ENCODE measurements at regions not wholly inside any gene's neighbourhood (a gene's known extent, or its start where the extent isn't known, plus 50 kb on each side); places are given as distances from the start of the nearest gene placed in this dataset.
A peak's percentile ranks its signal among the peaks of the same experiment; 100 is the strongest.
"Not testable (repeated sequence)": the region's sequence is repeated elsewhere in the genome, so short reads cannot be mapped to it uniquely, and the experiment has no call there.

- WGBS (ENCODE audit: missing lambda C conversion rate), result 89% methylated on average over 8 of the region's 8 CpGs
- DNase-seq (ENCODE audit: low read depth in 1 of 2, low spot score in 1 of 2) (no peak), FAIRE-seq (no peak), ATAC-seq (no peak)
- CTCF ChIA-PET, result interaction anchor here (0.7 to 2.0 kb wide), 4 partner anchors 19 to 153 kb away, joined by 3 to 7 read pairs (median 3); no protein-coding TSS in a partner anchor
- H3K4me3 ChIP-seq, result no peak overlapping the region
- no peak overlapping the region for H3K27ac ChIP-seq
- POLR2A ChIA-PET, result no interaction called here
- no peak overlapping the region for H3K4me2 ChIP-seq
- no peaks in the 10 kb centered on the region for H3K4me1 ChIP-seq
- no peak for TF ChIP-seq POLR2A (IDR thresholded peaks at IDR 0.05; ENCODE audit: low read length)
- no peak for TF ChIP-seq TFCP2L1 (CRISPR knock-in tag; IDR thresholded peaks at IDR 0.05)
- TF ChIP-seq HOXB5 (CRISPR knock-in tag; IDR thresholded peaks at IDR 0.05), result no peak
- TF ChIP-seq CEBPB (IDR thresholded peaks at IDR 0.05), result no peak
- TF ChIP-seq ATOH8 (CRISPR knock-in tag; IDR thresholded peaks at IDR 0.05; ENCODE audit: low read depth), result no peak
- no peak for TF ChIP-seq SREBF2 (IDR thresholded peaks at IDR 0.05)
- TF ChIP-seq CBX8 (IDR thresholded peaks at IDR 0.05), result no peak
- TF ChIP-seq, protein P1, sequence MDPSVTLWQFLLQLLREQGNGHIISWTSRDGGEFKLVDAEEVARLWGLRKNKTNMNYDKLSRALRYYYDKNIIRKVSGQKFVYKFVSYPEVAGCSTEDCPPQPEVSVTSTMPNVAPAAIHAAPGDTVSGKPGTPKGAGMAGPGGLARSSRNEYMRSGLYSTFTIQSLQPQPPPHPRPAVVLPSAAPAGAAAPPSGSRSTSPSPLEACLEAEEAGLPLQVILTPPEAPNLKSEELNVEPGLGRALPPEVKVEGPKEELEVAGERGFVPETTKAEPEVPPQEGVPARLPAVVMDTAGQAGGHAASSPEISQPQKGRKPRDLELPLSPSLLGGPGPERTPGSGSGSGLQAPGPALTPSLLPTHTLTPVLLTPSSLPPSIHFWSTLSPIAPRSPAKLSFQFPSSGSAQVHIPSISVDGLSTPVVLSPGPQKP (IDR thresholded peaks at IDR 0.05; ENCODE audit: low read depth, low read length), result no peak
- TF ChIP-seq, protein P2, sequence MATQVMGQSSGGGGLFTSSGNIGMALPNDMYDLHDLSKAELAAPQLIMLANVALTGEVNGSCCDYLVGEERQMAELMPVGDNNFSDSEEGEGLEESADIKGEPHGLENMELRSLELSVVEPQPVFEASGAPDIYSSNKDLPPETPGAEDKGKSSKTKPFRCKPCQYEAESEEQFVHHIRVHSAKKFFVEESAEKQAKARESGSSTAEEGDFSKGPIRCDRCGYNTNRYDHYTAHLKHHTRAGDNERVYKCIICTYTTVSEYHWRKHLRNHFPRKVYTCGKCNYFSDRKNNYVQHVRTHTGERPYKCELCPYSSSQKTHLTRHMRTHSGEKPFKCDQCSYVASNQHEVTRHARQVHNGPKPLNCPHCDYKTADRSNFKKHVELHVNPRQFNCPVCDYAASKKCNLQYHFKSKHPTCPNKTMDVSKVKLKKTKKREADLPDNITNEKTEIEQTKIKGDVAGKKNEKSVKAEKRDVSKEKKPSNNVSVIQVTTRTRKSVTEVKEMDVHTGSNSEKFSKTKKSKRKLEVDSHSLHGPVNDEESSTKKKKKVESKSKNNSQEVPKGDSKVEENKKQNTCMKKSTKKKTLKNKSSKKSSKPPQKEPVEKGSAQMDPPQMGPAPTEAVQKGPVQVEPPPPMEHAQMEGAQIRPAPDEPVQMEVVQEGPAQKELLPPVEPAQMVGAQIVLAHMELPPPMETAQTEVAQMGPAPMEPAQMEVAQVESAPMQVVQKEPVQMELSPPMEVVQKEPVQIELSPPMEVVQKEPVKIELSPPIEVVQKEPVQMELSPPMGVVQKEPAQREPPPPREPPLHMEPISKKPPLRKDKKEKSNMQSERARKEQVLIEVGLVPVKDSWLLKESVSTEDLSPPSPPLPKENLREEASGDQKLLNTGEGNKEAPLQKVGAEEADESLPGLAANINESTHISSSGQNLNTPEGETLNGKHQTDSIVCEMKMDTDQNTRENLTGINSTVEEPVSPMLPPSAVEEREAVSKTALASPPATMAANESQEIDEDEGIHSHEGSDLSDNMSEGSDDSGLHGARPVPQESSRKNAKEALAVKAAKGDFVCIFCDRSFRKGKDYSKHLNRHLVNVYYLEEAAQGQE (IDR thresholded peaks at IDR 0.05), result no peak
- no peak for TF ChIP-seq TP53 (CRISPR knock-in tag; IDR thresholded peaks at IDR 0.05)
- TF ChIP-seq, protein P3, sequence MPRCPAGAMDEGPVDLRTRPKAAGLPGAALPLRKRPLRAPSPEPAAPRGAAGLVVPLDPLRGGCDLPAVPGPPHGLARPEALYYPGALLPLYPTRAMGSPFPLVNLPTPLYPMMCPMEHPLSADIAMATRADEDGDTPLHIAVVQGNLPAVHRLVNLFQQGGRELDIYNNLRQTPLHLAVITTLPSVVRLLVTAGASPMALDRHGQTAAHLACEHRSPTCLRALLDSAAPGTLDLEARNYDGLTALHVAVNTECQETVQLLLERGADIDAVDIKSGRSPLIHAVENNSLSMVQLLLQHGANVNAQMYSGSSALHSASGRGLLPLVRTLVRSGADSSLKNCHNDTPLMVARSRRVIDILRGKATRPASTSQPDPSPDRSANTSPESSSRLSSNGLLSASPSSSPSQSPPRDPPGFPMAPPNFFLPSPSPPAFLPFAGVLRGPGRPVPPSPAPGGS (IDR thresholded peaks at IDR 0.05), result no peak
- TF ChIP-seq JUNB (IDR thresholded peaks at IDR 0.05), result no peak
- no peak for TF ChIP-seq CHD2 (IDR thresholded peaks at IDR 0.05; ENCODE audit: low read length, partially characterized antibody)
- TF ChIP-seq MYC (IDR thresholded peaks at IDR 0.05; ENCODE audit: borderline replicate concordance, low read length), result no peak
- no peak for TF ChIP-seq POLR2AphosphoS2 (conservative IDR thresholded peaks at IDR 0.05; ENCODE audit: low read length)
- no peak for TF ChIP-seq CHD4 (IDR thresholded peaks at IDR 0.05; ENCODE audit: borderline replicate concordance)
- TF ChIP-seq ZSCAN20 (CRISPR knock-in tag; IDR thresholded peaks at IDR 0.05), result no peak
- TF ChIP-seq HDAC2 (IDR thresholded peaks at IDR 0.05), result no peak
- TF ChIP-seq HES2 (IDR thresholded peaks at IDR 0.05), result no peak
- TF ChIP-seq MAX (IDR thresholded peaks at IDR 0.05), result no peak
- H3K9me3 ChIP-seq, result no peaks in the 10 kb centered on the region
Observed at GRCh38 chr2:113351375-113352355, 72.9 kb upstream of the PAX8 start.

GRCh38 chr2:113343800-113344199 lies 65.1 kb upstream of the PAX8 start:
- 0 out of 3 replicates have a peak overlapping the region, but pooled peaks have one; percentile 0 for H3K4me2 ChIP-seq
- H3K4me1 ChIP-seq, result peaks cover 49% of the 10 kb centered on the region
- H3K27ac ChIP-seq, result peak overlapping the region in 1 of 2 experiments; percentile 56; a peak in 3 of 6 replicates
- FAIRE-seq; POLR2A ChIA-PET; CTCF ChIA-PET; H3K9me3 ChIP-seq; H3K4me3 ChIP-seq; DNase-seq (ENCODE audit: low read depth in 1 of 2, low spot score in 1 of 2): not testable (repeated sequence)
- ATAC-seq, result peak in 1 of 2 experiments; percentile 42; a peak in 2 of 6 replicates
- 71% methylated on average over 1 of the region's 1 CpG for WGBS (ENCODE audit: missing lambda C conversion rate)

Measured in A549 (cell line).